H1 (cell line): ENCODE measurements at regions not wholly inside any gene's neighbourhood (a gene's known extent, or its start where the extent isn't known, plus 50 kb on each side); places are given as distances from the start of the nearest gene placed in this dataset.
"Not testable (repeated sequence)": the region's sequence is repeated elsewhere in the genome, so short reads cannot be mapped to it uniquely, and the experiment has no call there.

Experiments used
- CTCF ChIA-PET: fragments of 300-600 bp; sonication (Branson Sonifier 250); formaldehyde crosslinking; loops from one replicate; lab custom pipeline; 2021; ENCODE audit not compliant: partially characterized antibody; lab: Charles Lee
- POLR2A ChIA-PET: fragments of 300-600 bp; sonication (Branson Sonifier 250); formaldehyde crosslinking; loops from one replicate; lab custom pipeline; 2021; ENCODE audit warnings: inconsistent platforms; ENCODE audit not compliant: partially characterized antibody; lab: Charles Lee
- DNase-seq, 2 experiments: peaks; one replicate each; pipeline versions ENCODE4 v3.0.0 to v3.0.0-alpha.2; 2010 to 2022; ENCODE audit warnings: low spot score in 2 of 2, low read depth in 1 of 2, mixed read lengths in 1 of 2
- FAIRE-seq: peaks from 2 replicates; lab custom pipeline; 2011; peaks lifted over from hg19 to GRCh38; lab: Jason Lieb, UNC
- H2AFZ ChIP-seq: 2 replicates; pipeline ENCODE4 v1.8.1; 2012; ENCODE audit warnings: low read length, inconsistent platforms
- H2AK5ac ChIP-seq: 2 replicates; pipeline ENCODE4 v1.6.1; 2013; ENCODE audit warnings: low read depth, low read length
- H2BK120ac ChIP-seq: replicated peaks from 2 replicates; pipeline ENCODE3; 2013; ENCODE audit warnings: low read depth, low read length, inconsistent platforms
- H2BK12ac ChIP-seq: 2 replicates; pipeline ENCODE4 v1.6.1; 2013; ENCODE audit warnings: low read depth, low read length
- H2BK15ac ChIP-seq: 2 replicates; pipeline ENCODE4 v1.6.1; 2013; ENCODE audit warnings: low read length
- H2BK20ac ChIP-seq: 2 replicates; pipeline ENCODE4 v1.6.1; 2013; ENCODE audit warnings: low read length
- H2BK5ac ChIP-seq: 2 replicates; pipeline ENCODE4 v1.6.1; 2013; ENCODE audit warnings: low read depth, low read length
- H3K14ac ChIP-seq: 2 replicates; pipeline ENCODE4 v1.6.1; 2013; ENCODE audit warnings: inconsistent platforms; ENCODE audit not compliant: insufficient read length
- H3K18ac ChIP-seq: 2 replicates; pipeline ENCODE4 v1.6.1; 2013; ENCODE audit warnings: low read length; ENCODE audit errors: extremely low read depth
- H3K23ac ChIP-seq: 2 replicates; pipeline ENCODE4 v1.6.1; 2013; ENCODE audit warnings: inconsistent platforms; ENCODE audit not compliant: insufficient read length
- H3K23me2 ChIP-seq: 2 replicates; pipeline ENCODE4 v1.6.1; 2013; ENCODE audit warnings: low read depth, low read length
- H3K27ac ChIP-seq: 2 replicates; pipeline ENCODE4 v1.6.1; 2011; ENCODE audit warnings: low read depth, low read length, inconsistent platforms
- H3K27me3 ChIP-seq, 4 experiments: replicated peaks in 1 of 4; 1 replicate in 1 of 4; 2 replicates in 3 of 4; pipeline versions ENCODE4 v1.6.1 to v1.8.1; 2011 to 2013; ENCODE audit warnings: low read length in 3 of 4, mild to moderate bottlenecking in 3 of 4, inconsistent platforms in 2 of 4, mixed read lengths in 2 of 4, moderate library complexity in 1 of 4; ENCODE audit not compliant: control insufficient read depth in 3 of 4, insufficient read depth in 3 of 4; ENCODE audit errors: extremely low read depth in 1 of 4
- H3K36me3 ChIP-seq, 4 experiments: 2 replicates each; pipeline versions ENCODE4 v1.6.1 to v1.8.1; 2011 to 2013; ENCODE audit warnings: mild to moderate bottlenecking in 4 of 4, low read length in 3 of 4, moderate library complexity in 2 of 4, control low read depth in 1 of 4, inconsistent platforms in 1 of 4; ENCODE audit not compliant: insufficient read depth in 4 of 4, control insufficient read depth in 2 of 4
- H3K4ac ChIP-seq: replicated peaks from 2 replicates; pipeline ENCODE3; 2013; ENCODE audit warnings: low read length, low read depth, mixed read lengths, inconsistent platforms; ENCODE audit not compliant: insufficient read length
- H3K4me1 ChIP-seq, 4 experiments: replicated peaks in 1 of 4; 1 replicate in 1 of 4; 2 replicates in 3 of 4; pipeline versions ENCODE4 v1.6.1 to v1.8.1; 2011 to 2013; ENCODE audit warnings: low read length in 3 of 4, inconsistent platforms in 2 of 4, mixed read lengths in 1 of 4; ENCODE audit not compliant: insufficient read depth in 4 of 4, control insufficient read depth in 3 of 4
- H3K4me2 ChIP-seq, 2 experiments: 2 replicates each; pipeline versions ENCODE4 v1.6.1 to v1.8.1; 2011 to 2013; ENCODE audit warnings: low read depth in 2 of 2, low read length in 2 of 2, control low read depth in 1 of 2, inconsistent platforms in 1 of 2, mild to moderate bottlenecking in 1 of 2; ENCODE audit not compliant: insufficient read depth in 1 of 2
- H3K4me3 ChIP-seq, 4 experiments: fragments of 200-600, 300-600 bp in 1 of 4; sonication (generic), shearing (Covaris generic), sonication (Bioruptor Twin) in 1 of 4; 2 replicates each; pipeline versions ENCODE4 v1.5.1 to v1.8.1; 2011 to 2016; ENCODE audit warnings: low read length in 4 of 4, low read depth in 3 of 4, control low read depth in 2 of 4, inconsistent platforms in 2 of 4, mild to moderate bottlenecking in 2 of 4, mixed read lengths in 1 of 4, moderate library complexity in 1 of 4; ENCODE audit not compliant: insufficient read depth in 2 of 4; ENCODE audit errors: extremely low read depth in 1 of 4
- H3K56ac ChIP-seq: replicated peaks from 2 replicates; pipeline ENCODE3; 2013; ENCODE audit warnings: low read depth, mild to moderate bottlenecking, mixed read lengths, low read length, inconsistent platforms; ENCODE audit not compliant: insufficient read length
- H3K79me1 ChIP-seq: 2 replicates; pipeline ENCODE4 v1.6.1; 2013; ENCODE audit warnings: low read depth, low read length, control low read depth
- H3K79me2 ChIP-seq, 2 experiments: 2 replicates each; pipeline versions ENCODE4 v1.6.1 to v1.8.1; 2012 to 2013; ENCODE audit warnings: low read length in 2 of 2, mild to moderate bottlenecking in 2 of 2, inconsistent platforms in 1 of 2; ENCODE audit not compliant: insufficient read depth in 2 of 2, control insufficient read depth in 1 of 2
- H3K9ac ChIP-seq, 4 experiments: replicated peaks in 1 of 4; 1 replicate in 1 of 4; 2 replicates in 3 of 4; pipeline versions ENCODE4 v1.6.1 to v1.8.1; 2011 to 2013; ENCODE audit warnings: low read depth in 3 of 4, low read length in 3 of 4, control low read depth in 2 of 4, mild to moderate bottlenecking in 2 of 4, moderate library complexity in 2 of 4, inconsistent platforms in 1 of 4; ENCODE audit errors: extremely low read depth in 1 of 4
- H3K9me3 ChIP-seq, 2 experiments: 2 replicates each; pipeline versions ENCODE4 v1.6.1 to v1.8.1; 2012 to 2013; ENCODE audit warnings: mild to moderate bottlenecking in 2 of 2, moderate library complexity in 2 of 2, control low read depth in 1 of 2, inconsistent platforms in 1 of 2, low read depth in 1 of 2, low read length in 1 of 2, mixed read lengths in 1 of 2; ENCODE audit not compliant: insufficient read depth in 2 of 2
- H4K20me1 ChIP-seq, 2 experiments: replicated peaks in 1 of 2; 2 replicates each; pipeline versions ENCODE3 to v1.8.1; 2011 to 2013; ENCODE audit warnings: inconsistent platforms in 2 of 2, low read length in 2 of 2, mild to moderate bottlenecking in 1 of 2; ENCODE audit not compliant: insufficient read depth in 2 of 2, control insufficient read depth in 1 of 2
- H4K5ac ChIP-seq: 2 replicates; pipeline ENCODE4 v1.6.1; 2013; ENCODE audit warnings: low read length, low read depth, mixed read lengths, inconsistent platforms; ENCODE audit not compliant: insufficient read length
- H4K8ac ChIP-seq: 2 replicates; pipeline ENCODE4 v1.8.0; 2013; ENCODE audit warnings: mild to moderate bottlenecking, moderate library complexity, low read length, inconsistent platforms; ENCODE audit not compliant: insufficient read depth; ENCODE audit errors: extremely low read depth
- H4K91ac ChIP-seq: replicated peaks from 2 replicates; pipeline ENCODE3; 2013; ENCODE audit warnings: low read length, mixed read lengths, inconsistent platforms; ENCODE audit not compliant: insufficient read length
- EP300 ChIP-seq, 2 experiments: IDR thresholded peaks; 1 replicate in 1 of 2; 2 replicates in 1 of 2; pipeline ENCODE4 v1.6.1; 2011 to 2012; ENCODE audit warnings: low read depth in 2 of 2, low read length in 2 of 2, mild to moderate bottlenecking in 2 of 2, borderline replicate concordance in 1 of 2, inconsistent platforms in 1 of 2, moderate library complexity in 1 of 2
- WGBS, 2 experiments: shearing (Covaris generic) in 1 of 2; methylation state at CpG; one replicate each; pipeline versions ENCODE4 v1.1.6 to v1.1.7; 2013 to 2015; ENCODE audit warnings: low lambda C conversion rate in 2 of 2, mixed read lengths in 2 of 2, inconsistent platforms in 1 of 2, low coverage in 1 of 2, missing lambda C conversion rate in 1 of 2; ENCODE audit not compliant: insufficient replicate concordance in 2 of 2, insufficient coverage in 1 of 2, insufficient read length in 1 of 2; ENCODE audit errors: extremely low coverage in 1 of 2, missing lambda C conversion rate in 1 of 2; 5-methylcytosine and 5-hydroxymethylcytosine counted together

DNA sequence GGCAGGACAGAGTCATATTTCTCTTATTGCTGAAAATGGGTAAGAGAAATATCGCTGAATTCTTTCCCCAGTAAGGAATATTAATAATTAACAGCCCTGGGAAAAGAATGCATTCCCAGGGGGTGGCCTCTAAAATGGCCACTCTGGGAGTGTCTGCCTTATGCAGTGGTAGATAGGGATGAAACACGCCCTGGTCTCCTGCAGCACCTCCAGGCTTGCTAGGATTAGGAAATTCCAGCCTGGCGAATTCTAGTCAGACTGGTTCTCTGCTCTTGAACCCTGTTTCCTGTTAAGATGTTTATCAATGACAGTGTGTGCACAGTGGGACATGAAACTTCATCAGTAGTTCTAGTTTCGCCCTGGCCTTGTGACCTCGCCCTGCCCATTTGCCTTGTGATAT, 205.9 kb downstream of the FAM47A start:
- peak in 1 of 2 experiments; percentile 74; a peak in 1 of 3 replicates for TF ChIP-seq EP300 (IDR thresholded peaks at IDR 0.05; ENCODE audit: borderline replicate concordance in 1 of 2, low read depth in 2 of 2, low read length in 2 of 2)
- H2BK120ac ChIP-seq, H3K27me3 ChIP-seq, H2BK15ac ChIP-seq, POLR2A ChIA-PET, H3K4me3 ChIP-seq, H4K8ac ChIP-seq, H3K36me3 ChIP-seq, H3K4me2 ChIP-seq, H4K91ac ChIP-seq, H4K20me1 ChIP-seq, H3K4me1 ChIP-seq, H2AK5ac ChIP-seq, H3K4ac ChIP-seq, H3K79me2 ChIP-seq, H3K23me2 ChIP-seq, H3K23ac ChIP-seq, DNase-seq, H2BK20ac ChIP-seq, H2BK12ac ChIP-seq, FAIRE-seq, H2BK5ac ChIP-seq, CTCF ChIA-PET, H3K18ac ChIP-seq, H3K56ac ChIP-seq, H3K9me3 ChIP-seq, H2AFZ ChIP-seq, H3K9ac ChIP-seq, H3K27ac ChIP-seq, H4K5ac ChIP-seq, H3K79me1 ChIP-seq, H3K14ac ChIP-seq: not testable (repeated sequence)
- 89% methylated on average over 4 of the region's 5 CpGs; no CpG with 5 or more reads in 1 of the 2 experiments for WGBS, 2 experiments
